Panc1 (cell line): ENCODE measurements at regions not wholly inside any gene's neighbourhood (a gene's known extent, or its start where the extent isn't known, plus 50 kb on each side); places are given as distances from the start of the nearest gene placed in this dataset.

Experiments used
- CTCF ChIP-seq: fragments of 450-650 bp; IDR thresholded peaks from 2 replicates; pipeline ENCODE4 v1.5.1; 2017; ENCODE audit warnings: mild to moderate bottlenecking
- POLR2AphosphoS5 ChIP-seq: IDR thresholded peaks from 2 replicates; pipeline ENCODE4 v1.6.1; 2012; ENCODE audit warnings: mild to moderate bottlenecking, low read depth, low read length, moderate library complexity
- REST ChIP-seq, 2 experiments: IDR thresholded peaks; 2 replicates each; pipeline ENCODE4 v1.6.1; 2011 to 2012; ENCODE audit warnings: low read depth in 2 of 2, control low read depth in 1 of 2, low read length in 1 of 2, mild to moderate bottlenecking in 1 of 2, moderate library complexity in 1 of 2; ENCODE audit not compliant: insufficient read depth in 1 of 2
- SIN3A ChIP-seq: IDR thresholded peaks from 2 replicates; pipeline ENCODE4 v1.6.1; 2012; ENCODE audit warnings: low read depth, mild to moderate bottlenecking, low read length, moderate library complexity, borderline replicate concordance; ENCODE audit not compliant: insufficient read depth
- TCF7L2 ChIP-seq: IDR thresholded peaks from 2 replicates; pipeline ENCODE4 v1.6.1; 2011; ENCODE audit warnings: mild to moderate bottlenecking, low read depth, low read length, inconsistent platforms

- TF ChIP-seq CTCF (no peak), REST (IDR thresholded peaks at IDR 0.05; ENCODE audit: insufficient read depth in 1 of 2, low read depth in 2 of 2, low read length in 1 of 2) (no peak), SIN3A (no peak), POLR2AphosphoS5 (no peak), TCF7L2 (no peak)
These were observed 272.5 kb downstream of the ALG10 start for GRCh38 chr12:34294671-34295365.
